Cerebellar nuclear complex (tissue), 1 donor: ENCODE measurements at regions not wholly inside any gene's neighbourhood (a gene's known extent, or its start where the extent isn't known, plus 50 kb on each side); places are given as distances from the start of the nearest gene placed in this dataset.
A peak's percentile ranks its signal among the peaks of the same experiment; 100 is the strongest.

Source experiments
- DNase-seq, 2 experiments: peaks; one replicate each; lab custom pipeline; 2025; lab: John Stamatoyannopoulos, UW

DNA sequence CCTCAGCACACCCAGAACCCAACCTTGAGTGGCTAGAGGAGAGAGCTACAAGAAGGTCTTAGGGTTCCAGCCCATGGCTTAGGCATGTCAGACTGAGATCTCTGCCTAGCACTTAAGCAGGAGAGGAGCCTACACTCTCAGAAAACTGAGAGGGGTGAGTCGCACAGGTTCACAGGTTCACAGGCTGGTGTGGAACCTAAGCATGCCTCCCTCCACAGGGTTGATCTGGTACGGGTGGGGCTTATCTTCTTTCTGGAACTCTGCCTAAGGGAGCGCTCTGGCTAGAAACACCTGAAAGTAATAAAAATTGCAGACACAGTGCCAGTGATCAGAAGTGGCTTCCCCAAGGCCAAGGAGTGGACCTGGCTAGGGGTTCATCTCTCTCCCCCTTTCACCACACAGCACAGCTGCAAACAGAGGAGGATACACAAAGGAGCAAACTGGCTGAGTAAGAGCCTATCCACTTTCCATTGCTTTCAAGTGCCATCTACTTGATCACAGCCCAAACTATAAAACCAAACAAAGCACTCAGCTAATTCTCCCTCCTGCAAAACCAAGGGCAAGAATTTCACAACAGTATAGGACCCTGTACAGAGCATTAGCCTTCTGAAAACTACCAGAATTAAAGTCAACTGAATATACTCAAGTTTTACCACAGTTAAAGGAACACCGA is 481.9 kb upstream of the SETBP1 start:
- no peak for DNase-seq

- DNase-seq: no peak
Observed at GRCh38 chr18:44213293-44213692, 467.4 kb upstream of the SETBP1 start.

DNA sequence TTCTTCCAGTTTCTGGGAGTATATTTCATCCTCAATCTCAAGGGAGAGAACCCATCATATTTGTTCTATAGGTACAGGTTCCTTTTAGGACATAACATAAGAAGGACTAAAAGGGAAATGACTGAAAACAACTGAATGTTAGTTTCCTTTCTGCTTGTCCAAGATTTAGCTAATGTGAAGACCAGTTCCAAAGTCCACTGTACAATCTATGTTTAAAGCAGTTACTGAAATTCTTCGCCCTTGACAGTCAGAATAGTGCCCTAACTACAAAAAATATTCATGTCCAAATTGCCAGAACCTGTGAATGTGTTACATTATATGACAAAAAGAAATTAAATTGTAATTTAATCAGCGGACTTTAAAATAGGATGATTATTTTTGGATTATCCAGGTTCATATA is 466.3 kb upstream of the SETBP1 start:
- no peak for DNase-seq

GRCh38 chr18:44216169-44216568 is 464.5 kb upstream of the SETBP1 start:
- no peak for DNase-seq

DNA sequence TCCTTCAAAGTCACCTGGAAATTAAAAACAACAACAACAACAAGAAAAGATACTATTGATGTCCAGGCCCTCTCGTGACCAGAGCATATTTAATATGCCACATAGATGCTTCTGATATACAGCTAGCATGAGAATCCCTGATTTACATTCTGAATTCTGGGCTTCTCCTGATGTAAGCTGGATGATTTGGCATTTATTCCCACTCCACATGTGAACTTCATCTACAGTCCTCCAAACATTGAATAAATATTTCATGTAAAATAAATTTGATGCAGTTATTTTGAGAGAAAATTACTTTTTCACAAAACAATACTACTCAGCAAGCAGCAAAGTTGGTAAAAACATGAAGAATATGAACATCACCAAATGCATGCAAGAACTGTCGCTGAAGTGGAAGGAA is 453.2 kb upstream of the SETBP1 start:
- no peak for DNase-seq

DNA sequence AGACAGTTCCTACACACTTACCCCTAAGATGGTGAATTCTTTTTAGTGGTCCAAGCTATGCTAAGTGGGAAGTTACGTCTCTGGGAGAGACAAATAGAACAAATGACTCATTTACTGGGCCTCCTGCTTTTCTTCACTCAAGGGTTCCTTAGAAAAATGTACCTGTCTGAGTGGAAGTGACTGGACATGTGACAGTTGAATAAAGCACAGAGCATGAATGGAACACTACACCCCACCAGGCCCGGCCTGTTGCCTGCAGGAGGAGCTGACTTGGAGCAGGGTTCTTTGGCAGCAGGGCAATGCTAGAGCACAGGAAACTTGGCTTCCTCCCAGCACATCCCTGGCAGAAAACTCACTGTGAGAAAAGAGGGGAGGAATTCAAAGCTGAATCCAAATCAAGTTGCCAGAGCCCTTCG is 451.0 kb upstream of the SETBP1 start:
- DNase-seq: peak in 1 of 2 experiments; percentile 19

DNA sequence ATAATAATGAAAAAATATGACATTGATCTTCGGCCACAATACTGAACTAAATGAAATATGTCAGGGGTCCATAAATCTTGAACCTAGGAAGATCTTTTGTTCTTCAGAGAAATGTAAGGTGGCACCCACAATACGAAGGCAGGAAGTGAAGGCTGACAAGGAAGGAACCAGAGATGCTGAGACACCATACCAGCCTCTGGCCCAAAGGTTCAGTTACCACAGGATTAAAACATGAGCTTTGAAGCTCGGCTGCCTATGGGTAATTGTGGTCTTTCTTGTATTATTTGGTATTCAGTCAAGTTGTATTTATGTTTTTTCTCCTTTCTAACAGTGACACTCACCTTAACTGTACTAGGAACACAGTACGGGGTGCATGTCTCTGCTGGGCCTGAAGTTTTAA is 448.8 kb upstream of the SETBP1 start:
- DNase-seq: no peak

GRCh38 chr18:44232500-44232899 is 448.2 kb upstream of the SETBP1 start:
- no peak for DNase-seq

DNA sequence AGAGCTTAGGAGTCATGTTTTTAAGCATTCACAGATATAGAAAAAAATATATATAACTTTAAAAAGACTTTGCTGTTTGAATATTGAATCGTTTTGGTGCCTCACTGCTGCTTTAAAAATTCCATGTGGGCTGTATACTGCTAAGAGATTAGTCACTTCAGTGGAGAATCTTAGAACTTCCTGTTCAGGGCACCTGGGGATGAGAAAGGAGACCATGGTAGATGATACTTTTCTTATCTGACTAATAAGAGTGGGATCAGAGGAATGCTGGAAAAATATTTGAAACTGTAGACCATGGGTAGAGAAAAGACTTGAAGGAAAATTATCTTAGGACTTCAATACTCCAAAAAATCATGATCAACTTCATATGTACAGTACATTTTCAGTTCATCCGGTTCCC is 442.2 kb upstream of the SETBP1 start:
- DNase-seq: no peak

- DNase-seq: no peak
Observed at GRCh38 chr18:44238911-44239310, 441.8 kb upstream of the SETBP1 start.

DNA sequence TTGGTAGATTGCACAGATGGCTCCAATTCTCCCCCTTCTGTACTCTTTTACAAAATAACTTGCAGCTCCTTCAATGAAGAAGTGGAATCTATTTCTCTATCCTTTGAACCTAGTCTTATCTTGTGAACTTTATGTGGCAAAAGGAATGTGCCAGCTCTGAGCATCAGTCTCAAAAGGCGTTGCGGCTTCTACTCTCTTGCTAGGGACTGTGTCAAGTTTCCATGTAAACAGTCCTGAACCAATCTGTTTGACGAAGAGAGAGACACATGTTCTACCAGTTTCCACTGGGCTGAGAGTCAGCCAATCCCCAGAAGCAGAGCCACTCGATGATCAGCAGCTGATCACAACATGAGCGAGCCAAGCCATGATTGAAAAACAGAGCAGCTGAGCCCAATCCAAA is 439.7 kb upstream of the SETBP1 start:
- DNase-seq: no peak

DNA sequence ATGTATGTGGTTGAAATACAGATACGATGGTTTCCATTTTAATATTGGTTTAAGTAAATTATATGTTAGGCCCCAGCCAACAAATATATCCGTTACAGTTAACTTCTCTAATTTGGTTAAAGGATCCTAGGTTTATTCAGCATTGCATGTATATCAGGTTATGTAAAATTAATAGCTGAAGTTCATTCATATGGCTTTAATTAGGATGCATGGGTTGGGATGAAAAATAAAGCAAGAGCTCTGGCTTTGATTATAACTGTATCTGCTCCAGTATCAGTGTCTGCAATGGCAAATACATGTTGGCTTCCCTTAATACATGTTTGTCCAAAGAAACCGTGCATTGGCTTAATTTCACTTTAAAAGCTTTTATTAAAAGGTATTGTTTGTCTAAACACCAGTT is 435.7 kb upstream of the SETBP1 start:
- no peak for DNase-seq

- no peak for DNase-seq
Observed at GRCh38 chr18:44246001-44246400, 434.7 kb upstream of the SETBP1 start.

DNA sequence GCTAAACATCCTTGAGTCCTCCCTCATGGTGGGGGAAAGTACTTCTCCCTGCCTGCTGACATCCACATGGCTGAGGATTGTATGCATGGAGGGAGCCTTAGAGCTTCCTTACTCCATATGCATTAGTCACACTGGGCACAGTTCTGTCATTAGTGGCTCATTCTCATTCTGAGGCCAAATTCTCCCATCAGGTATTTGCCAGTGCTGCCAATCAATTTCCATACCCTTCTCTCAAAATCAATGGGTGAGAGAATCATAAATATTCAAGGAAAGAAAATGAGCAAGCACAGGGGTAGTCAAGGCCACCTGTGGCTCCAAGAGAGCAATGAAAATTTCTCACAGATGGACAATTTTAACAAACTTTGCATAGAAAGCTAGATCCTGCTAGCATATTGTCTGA is 422.6 kb upstream of the SETBP1 start:
- DNase-seq: no peak

- no peak for DNase-seq
Observed at GRCh38 chr18:44258576-44258975, 422.1 kb upstream of the SETBP1 start.

DNA sequence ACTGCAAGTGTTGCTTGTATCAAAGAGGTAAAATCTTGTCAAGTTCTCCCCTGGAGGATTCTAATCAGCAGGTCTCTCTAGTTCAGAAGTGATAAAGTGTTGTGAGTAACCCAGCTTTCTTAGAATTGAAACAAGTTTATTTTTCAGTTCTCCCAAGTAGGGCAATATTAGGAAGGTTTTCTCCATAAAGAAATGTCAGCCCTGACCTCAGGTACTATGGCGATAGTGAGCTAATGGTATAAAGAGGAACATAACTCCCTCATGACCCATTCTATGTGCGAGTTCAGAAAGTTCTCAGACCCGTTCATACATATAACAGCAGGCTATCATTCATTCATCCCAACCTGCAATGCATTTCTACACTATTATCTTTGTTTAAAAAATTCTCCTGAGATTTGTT is 421.1 kb upstream of the SETBP1 start:
- no peak for DNase-seq

DNA sequence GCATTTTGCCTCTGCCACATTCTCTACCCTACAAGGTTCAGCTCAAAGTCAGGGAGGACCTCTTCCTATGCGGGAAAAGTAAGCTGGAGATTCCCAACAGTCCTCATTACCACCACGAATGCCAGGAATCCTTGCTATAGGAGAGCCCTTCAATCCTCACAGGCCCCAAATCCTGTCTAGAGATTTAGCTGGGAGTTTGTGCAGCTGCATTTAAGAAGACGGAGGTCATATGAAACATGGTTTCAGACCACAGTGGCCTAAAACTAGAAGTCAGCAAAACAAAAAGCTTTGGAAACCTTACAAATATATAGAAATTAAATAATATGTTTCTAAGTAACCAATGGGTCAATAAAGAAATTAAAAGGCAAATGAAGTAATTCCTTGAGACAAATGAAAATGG is 415.3 kb upstream of the SETBP1 start:
- DNase-seq: no peak

- DNase-seq: no peak
Observed at GRCh38 chr18:44273298-44273697, 407.4 kb upstream of the SETBP1 start.

- DNase-seq: no peak
Observed at GRCh38 chr18:44280479-44280878, 400.2 kb upstream of the SETBP1 start.

- no peak for DNase-seq
Observed at GRCh38 chr18:44286049-44286448, 394.6 kb upstream of the SETBP1 start.

GRCh38 chr18:44290366-44290977 is 390.2 kb upstream of the SETBP1 start:
- no peak for DNase-seq

- no peak for DNase-seq
Observed at GRCh38 chr18:44298566-44298965, 382.1 kb upstream of the SETBP1 start.

DNA sequence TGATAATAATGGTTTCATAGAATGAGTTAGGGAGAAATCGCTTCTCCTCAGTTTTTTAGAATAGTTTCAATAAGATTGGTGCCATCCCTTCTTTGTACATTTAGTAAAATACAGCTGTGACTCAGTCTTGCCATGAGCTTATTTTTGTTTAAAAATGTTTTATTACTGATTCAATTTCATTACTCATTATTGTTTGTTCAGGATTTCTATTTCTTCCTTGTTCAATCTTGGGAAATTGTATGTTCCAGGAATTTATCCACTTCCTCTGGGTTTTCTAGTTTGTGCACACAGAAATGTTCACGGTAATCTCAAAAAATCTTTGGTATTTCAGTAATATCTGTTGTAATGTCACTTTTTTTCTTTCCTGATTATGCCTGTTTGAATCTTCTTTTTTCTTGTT is 371.5 kb upstream of the SETBP1 start:
- no peak for DNase-seq
